ENCODE measurements at regions not wholly inside any gene's neighbourhood (a gene's known extent, or its start where the extent isn't known, plus 50 kb on each side); places are given as distances from the start of the nearest gene placed in this dataset.
"Not testable (repeated sequence)": the region's sequence is repeated elsewhere in the genome, so short reads cannot be mapped to it uniquely, and the experiment has no call there.

GRCh38 chrX:104513162-104513561 lies 52.8 kb upstream of the IL1RAPL2 start:
- no peak for DNase-seq (ENCODE audit: low spot score)

GRCh38 chrX:104510801-104511200 lies 55.2 kb upstream of the IL1RAPL2 start:
- no peak for DNase-seq (ENCODE audit: low spot score)

GRCh38 chrX:104502460-104502859 lies 63.5 kb upstream of the IL1RAPL2 start:
- no peak for DNase-seq (ENCODE audit: low spot score)

- no peak for DNase-seq (ENCODE audit: low spot score)
Observed at GRCh38 chrX:104488811-104489210, 77.2 kb upstream of the IL1RAPL2 start.

DNA sequence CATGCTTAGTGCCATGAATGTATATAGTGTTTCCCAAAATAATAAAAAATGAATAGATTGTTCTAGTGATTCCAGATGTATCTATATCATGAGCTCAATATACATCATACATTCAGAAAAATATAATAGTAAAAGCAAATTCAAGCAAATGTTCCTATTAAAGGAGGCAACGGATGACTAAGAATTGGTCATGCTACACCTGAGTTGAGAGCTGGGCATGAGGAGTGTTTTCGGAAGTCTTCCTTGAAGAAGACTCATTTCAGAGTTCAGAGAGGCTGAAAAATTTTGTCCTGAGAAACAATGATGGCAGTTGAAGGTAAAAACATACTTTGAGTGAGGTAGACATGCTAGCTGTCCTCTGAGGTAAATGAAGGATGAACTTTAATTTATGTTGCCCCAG lies 79.3 kb upstream of the IL1RAPL2 start:
- DNase-seq (ENCODE audit: low spot score): no peak

DNA sequence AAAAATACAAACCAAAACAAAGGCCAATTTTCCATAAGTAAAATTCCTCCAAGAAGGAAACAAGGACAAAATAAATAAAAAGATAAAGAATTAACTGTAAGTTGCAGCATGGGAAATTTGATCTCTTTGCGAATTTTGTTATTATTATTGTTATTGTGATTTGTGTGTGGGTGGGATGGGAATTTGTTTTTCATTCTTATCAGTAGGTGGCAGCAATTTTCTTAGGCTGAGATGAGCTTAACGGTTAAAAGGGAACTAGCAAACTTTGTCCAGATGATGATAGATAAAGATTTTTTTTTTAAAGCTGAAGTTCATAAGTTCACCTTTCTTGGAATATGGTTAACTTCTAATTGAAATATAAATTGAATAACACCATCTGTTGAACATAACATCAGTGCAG lies 83.2 kb upstream of the IL1RAPL2 start:
- no peak for DNase-seq (ENCODE audit: low spot score)

GRCh38 chrX:104469771-104470170 lies 96.2 kb upstream of the IL1RAPL2 start:
- no peak for DNase-seq (ENCODE audit: low spot score)

DNA sequence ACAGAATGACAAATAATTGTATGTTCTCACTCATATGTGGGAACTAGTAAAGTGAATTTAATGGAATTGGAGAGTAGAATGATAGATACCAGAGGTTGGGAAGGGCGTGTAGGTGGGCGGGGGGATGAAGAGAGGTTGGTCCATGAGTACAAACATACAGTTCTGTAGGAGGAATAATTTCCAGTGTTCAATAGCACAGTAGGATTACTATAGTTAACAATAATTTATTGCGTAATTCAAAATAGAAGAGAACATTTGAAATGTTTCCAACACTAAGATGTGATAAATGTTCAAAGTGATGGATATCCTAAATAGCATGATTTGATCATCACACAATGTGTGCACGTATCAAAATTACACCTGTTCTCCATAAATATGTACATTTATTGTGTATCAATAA lies 106.2 kb upstream of the IL1RAPL2 start:
- no peak for DNase-seq (ENCODE audit: low spot score)

DNA sequence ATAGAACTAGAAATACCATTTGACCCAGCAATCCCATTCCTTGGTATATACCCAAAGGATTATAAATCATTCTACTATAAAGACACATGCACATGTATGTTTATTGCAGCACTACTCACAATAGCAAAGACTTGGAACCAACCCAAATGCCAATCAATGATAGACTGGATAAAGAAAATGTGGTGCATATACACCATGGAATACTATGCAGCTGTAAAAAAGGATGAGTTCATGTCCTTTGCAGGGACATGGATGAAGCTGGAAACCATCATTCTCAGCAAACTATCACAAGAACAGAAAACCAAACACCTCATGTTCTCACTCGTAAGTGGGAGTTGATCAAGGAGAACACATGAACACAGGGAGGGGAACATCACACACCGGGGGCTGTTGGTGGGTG lies 108.9 kb upstream of the IL1RAPL2 start:
- DNase-seq (ENCODE audit: low spot score): not testable (repeated sequence)

DNA sequence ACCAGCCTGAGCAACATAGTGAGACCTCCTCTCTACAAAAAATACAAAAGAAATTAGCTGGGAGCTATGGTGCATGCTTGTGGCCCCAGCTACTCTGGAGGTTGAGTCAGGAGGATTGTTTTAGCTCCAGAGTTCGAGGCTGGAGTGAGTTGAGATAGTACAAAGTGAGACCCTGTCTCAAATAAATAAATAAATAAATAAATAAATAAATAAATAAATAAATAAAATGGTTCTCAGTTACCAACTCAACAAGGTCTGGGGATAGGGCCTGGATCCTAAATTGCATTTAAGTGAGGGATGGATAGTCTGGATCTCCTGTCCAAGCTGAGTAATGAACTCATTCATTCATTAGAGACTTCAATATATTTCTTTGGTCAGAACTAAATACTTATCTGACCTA lies 115.7 kb upstream of the IL1RAPL2 start:
- no peak for DNase-seq (ENCODE audit: low spot score)

DNA sequence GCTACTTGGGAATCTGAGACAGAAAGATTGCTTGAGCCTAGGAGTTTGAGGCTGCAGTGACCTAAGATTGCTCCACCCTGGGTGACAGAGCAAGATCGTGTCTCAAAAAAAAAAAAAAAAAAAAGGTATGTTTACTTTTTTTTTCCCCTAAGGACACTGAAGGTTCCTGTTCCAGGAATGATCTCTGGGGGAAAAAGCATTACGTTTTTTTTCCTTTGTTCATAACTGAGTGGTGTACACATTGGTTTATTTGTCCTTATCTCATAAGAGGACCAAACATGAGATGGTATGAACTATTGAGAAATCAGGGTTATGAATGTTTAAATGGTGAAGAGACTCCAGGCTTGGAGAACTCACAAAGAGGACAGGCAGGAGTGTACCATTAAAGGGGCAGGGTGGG lies 120.4 kb upstream of the IL1RAPL2 start:
- DNase-seq (ENCODE audit: low spot score): no peak

GRCh38 chrX:104435249-104435648 lies 130.8 kb upstream of the IL1RAPL2 start:
- no peak for DNase-seq (ENCODE audit: low spot score)

DNA sequence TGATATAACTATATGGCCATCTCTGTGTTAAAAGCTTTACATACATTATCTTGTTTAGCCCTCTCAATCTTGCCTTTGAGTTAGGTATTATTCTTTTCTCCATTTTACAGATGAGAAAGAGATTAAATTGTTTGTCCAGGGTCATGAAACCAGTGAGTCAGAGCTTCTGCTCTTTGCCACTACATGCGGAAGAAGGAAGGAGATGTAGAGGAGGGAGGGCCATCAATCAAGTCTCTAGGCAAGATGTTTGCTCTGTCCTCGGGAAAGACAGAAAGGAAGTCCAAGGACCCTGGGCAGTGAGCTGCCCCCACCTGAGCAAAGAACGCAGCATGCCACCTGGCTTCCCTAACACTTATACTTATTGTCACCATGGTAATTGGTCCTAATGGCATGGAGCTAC lies 133.7 kb upstream of the IL1RAPL2 start:
- DNase-seq (ENCODE audit: low spot score): no peak

- no peak for DNase-seq (ENCODE audit: low spot score)
Observed at GRCh38 chrX:104430742-104431119, 135.3 kb upstream of the IL1RAPL2 start.

DNA sequence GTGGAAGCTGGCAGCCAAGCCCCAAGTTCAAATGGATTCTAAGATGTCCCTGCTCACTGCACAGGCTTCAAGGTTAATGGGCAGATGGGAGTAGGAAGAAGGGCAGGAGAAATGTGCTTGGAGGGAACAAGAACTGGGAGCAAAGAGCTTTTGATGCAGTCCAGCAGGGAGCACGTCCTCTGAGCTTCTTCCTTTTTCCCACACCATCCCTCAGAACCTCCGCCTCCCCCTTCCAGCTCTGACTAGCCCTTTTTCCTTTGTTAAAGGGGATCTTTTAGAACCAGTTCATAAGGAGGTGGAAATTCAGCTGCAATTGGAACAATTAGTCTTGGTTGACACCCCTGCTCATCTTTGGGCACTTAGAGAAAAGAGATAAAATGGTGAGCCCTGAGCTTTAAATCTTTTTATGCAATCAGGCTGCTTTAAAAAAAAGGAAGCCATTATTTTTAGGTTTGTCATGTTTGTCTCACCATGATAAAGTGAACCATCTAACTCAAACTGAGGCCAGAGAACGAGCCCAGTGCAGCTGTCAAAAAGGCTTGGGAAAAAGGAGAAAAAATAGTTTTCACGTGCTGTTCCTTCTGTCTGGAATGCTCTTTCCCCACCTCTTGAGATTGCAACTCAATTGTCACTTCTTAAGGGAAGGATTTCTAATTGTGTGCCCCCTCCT lies 135.8 kb upstream of the IL1RAPL2 start:
- DNase-seq (ENCODE audit: low spot score): no peak

DNA sequence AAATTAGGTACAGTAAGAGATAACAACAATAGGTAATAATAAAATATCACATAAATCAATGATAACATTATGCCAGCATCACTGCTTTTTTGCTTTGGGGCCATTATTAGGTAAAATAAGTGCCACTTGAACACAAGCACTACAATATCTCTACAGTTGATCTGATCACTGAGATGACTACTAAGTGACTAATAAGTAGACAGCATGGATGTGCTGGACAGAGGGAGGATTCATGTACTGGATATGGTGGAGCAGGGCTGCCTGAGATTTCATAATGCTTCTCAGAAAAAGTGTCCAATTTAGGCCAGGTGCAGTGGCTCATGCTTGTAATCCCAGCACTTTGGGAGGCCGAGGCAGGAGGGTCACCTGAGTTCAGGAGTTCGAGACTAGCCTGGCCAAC lies 137.8 kb upstream of the IL1RAPL2 start:
- DNase-seq (ENCODE audit: low spot score): no peak

DNA sequence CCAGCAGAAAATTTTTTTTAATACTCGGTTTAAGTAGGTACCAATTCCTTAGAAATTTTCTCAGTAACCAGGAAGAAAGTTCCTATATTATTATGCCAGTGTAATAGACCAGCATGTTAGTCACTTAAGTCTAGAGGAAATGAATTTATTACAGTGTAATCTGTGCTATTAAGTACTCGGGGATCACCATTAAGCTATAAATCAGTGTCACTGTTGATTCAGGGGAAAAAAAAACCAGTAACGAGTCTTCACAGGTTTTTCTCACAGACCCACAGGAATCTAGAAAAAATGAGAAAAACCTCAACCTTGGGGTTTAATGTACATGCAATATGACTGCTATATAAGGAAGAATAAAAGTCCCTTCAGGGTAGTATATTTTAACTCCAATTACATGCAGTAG lies 138.3 kb upstream of the IL1RAPL2 start:
- DNase-seq (ENCODE audit: low spot score): no peak

- DNase-seq (ENCODE audit: low spot score): no peak
Observed at GRCh38 chrX:104427073-104427472, 138.9 kb upstream of the IL1RAPL2 start.

GRCh38 chrX:104420907-104421306 lies 145.1 kb upstream of the IL1RAPL2 start:
- DNase-seq (ENCODE audit: low spot score): no peak

DNA sequence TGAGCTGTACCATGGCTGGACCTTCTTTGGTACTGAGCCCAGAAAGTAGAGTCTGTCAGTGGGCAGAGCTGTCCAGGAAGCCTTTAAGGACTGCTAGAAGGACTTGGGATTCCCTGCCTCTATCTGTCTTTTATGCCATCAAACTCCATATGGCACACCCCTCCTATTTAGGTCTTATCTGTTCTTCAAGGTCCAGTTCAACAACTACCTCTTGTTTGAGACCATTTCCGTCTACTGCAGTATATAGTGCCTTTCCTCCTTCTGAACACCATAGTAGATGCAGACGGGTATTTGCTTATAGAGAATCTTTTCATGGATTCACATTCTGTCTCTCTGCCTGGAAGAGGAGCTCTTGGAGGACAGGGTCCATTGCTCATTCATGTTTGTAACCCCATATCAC lies 146.1 kb upstream of the IL1RAPL2 start:
- DNase-seq (ENCODE audit: low spot score): no peak

DNA sequence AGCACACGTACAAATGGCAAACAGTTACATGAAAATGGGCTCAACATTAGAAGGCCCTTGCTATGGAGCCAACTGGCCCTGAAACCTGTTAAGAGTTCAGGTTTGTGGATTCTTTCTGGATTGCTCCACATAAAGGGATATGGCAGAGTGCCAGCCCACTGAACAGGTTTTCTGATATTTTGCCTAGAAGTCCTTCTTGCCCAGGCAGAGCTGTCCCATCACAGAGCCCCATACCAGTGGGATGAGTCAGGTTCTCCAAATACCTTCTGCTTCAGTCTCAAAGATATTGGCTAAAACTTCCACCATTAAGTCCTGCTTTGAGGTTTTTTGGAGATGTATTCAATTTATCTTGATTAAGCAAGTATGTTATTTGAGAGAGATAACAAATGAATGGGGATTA lies 146.8 kb upstream of the IL1RAPL2 start:
- no peak for DNase-seq (ENCODE audit: low spot score)

DNA sequence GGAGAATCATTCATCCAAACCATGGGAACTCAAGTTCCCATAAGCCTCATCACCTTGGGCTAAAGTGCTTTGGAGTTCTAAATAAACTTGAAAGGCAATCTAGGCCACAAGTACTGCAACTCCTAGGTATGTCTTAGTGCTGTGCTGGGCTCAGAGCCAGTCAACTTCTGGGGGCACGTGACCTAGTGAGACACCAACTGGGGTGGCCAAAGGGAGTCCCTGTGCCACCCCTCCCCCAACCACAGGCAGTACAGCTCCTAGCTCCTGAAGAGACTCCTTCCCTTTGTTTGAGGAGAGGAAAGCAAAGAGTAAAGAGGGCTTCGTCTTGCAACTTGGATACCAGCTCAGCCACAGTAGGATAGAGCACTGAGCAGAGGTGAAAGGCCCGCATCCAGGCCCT lies 154.2 kb upstream of the IL1RAPL2 start:
- DNase-seq (ENCODE audit: low spot score): no peak

DNA sequence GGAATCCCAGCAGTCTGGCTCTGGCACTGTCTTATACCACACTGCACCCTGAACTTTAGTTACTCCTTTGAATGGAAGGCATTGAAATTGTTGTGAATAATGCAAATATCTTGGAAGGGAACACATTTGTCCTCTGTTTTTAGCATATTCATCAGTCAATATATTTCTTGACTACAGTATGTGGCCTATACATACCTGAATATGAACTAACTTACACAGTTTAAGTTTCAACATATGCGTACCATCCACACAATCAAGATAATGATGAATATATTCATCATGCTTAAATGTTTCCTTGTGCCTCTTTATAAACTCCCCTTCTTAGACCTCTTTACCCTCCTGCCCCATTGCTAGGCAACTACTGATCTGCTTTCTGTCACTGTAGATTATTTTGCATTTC lies 145.7 kb upstream of the ESX1 start:
- no peak for DNase-seq (ENCODE audit: low spot score)

DNA sequence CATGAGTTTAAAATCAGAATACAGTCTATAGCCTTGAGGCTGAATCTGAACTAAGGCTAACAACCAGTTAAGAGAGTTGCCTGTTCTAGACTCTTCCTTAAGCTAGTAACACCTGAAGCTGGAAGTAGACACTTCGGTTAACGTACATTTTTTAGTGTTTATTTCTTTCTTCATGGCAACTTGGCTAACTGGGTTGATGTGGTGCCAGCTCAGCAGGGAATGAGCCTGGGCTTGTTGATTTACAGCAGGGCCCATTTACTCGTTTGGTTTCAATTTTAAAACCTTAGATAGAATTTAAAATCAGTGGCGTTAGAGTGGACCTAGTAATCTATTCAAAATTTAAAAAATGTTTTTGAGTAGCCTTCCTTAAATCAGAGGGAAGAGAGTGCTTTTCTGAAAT lies 137.6 kb upstream of the ESX1 start:
- no peak for DNase-seq (ENCODE audit: low spot score)

DNA sequence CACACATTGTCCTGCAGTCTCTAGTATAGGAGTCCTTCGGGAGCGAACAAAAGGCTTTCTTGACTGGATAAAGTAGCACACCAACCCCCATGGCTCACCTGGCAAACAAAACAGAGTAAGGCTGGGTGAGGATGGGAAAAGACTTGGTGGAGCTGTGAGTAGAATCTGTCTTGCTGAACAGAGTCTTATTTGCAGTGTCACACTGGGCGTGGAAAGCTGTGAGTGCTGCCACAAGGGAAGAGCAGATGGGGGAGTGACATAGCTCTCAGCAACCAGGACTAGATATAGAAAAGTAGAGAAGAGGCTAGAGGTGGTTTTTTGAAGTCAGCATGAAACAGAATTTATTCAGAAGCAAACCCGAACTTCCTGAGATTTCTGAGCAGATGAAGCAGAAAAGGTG lies 137.2 kb upstream of the ESX1 start:
- DNase-seq (ENCODE audit: low spot score): no peak
